ENCODE measurements at regions not wholly inside any gene's neighbourhood (a gene's known extent, or its start where the extent isn't known, plus 50 kb on each side); places are given as distances from the start of the nearest gene placed in this dataset.

GRCh38 chr6:12478921-12479320 lies 188.8 kb downstream of the EDN1 start:
- no peak for DNase-seq (ENCODE audit: low spot score)
- Histone ChIP-seq H3K9me3 (ENCODE audit: low read length) (no peaks in the 10 kb centered on the region), H3K4me3 (ENCODE audit: low read depth, low read length, poor library complexity, severe bottlenecking) (no peak overlapping the region), H3K4me1 (ENCODE audit: insufficient read depth, low read length, poor library complexity, severe bottlenecking) (peaks cover 8% of the 10 kb centered on the region), H2AFZ (ENCODE audit: low read length) (no peak overlapping the region), H3K36me3 (ENCODE audit: insufficient read depth, low read length) (no peaks in the 10 kb centered on the region), H4K20me1 (ENCODE audit: insufficient read depth, low read length) (no peaks in the 10 kb centered on the region), H3K79me2 (ENCODE audit: insufficient read depth, low read depth, low read length) (no peaks in the 10 kb centered on the region), H3K27ac (ENCODE audit: low read depth, low read length, poor library complexity, severe bottlenecking) (no peak overlapping the region), H3K9me2 (ENCODE audit: insufficient read depth, low read length) (no peaks in the 10 kb centered on the region), H3K4me2 (ENCODE audit: low read length) (no peak overlapping the region)
- BruUV-seq (replicated peaks), result no TSS peak
- CTCF ChIA-PET (ENCODE audit: unreplicated experiment), result no interaction called here
- no peak for TF ChIP-seq EZH2phosphoT487 (IDR thresholded peaks at IDR 0.05; ENCODE audit: borderline replicate concordance, low read depth, low read length)
- TF ChIP-seq, protein P1, sequence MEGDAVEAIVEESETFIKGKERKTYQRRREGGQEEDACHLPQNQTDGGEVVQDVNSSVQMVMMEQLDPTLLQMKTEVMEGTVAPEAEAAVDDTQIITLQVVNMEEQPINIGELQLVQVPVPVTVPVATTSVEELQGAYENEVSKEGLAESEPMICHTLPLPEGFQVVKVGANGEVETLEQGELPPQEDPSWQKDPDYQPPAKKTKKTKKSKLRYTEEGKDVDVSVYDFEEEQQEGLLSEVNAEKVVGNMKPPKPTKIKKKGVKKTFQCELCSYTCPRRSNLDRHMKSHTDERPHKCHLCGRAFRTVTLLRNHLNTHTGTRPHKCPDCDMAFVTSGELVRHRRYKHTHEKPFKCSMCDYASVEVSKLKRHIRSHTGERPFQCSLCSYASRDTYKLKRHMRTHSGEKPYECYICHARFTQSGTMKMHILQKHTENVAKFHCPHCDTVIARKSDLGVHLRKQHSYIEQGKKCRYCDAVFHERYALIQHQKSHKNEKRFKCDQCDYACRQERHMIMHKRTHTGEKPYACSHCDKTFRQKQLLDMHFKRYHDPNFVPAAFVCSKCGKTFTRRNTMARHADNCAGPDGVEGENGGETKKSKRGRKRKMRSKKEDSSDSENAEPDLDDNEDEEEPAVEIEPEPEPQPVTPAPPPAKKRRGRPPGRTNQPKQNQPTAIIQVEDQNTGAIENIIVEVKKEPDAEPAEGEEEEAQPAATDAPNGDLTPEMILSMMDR (conservative IDR thresholded peaks at IDR 0.05; ENCODE audit: low read length), result no peak
- POLR2A ChIA-PET, result no interaction called here
- intact Hi-C loops (cut with micrococcal nuclease; ENCODE audit: unreplicated experiment), result no loop called here

DNA sequence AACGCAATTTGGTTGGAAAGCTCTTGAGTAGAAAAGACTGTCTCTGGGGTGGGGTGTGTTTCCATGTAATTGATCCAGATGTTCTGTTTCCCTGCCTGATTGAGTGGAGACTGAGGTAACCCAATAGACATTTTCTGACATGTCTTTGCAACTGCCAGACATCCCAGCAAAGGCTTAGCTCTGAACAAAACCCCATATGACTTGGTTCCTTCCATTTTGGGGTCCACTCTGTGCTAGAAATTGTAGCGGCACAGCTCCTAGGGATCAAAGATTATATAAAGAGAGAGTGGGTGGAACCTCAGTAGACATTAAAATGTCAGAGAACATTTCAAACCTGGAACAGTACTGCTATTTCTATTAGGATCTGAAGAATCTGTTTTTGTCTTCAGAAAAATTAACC lies 189.3 kb downstream of the EDN1 start:
- ChIA-PET POLR2A (no interaction called here), CTCF (ENCODE audit: unreplicated experiment) (no interaction called here)
- H3K4me1 ChIP-seq (ENCODE audit: insufficient read depth, low read length, poor library complexity, severe bottlenecking), result peaks cover 8% of the 10 kb centered on the region
- no peaks in the 10 kb centered on the region for H3K36me3 ChIP-seq (ENCODE audit: insufficient read depth, low read length)
- intact Hi-C loops (cut with micrococcal nuclease; ENCODE audit: unreplicated experiment), result no loop called here
- H2AFZ ChIP-seq (ENCODE audit: low read length), result no peak overlapping the region
- TF ChIP-seq, protein P1 (conservative IDR thresholded peaks at IDR 0.05; ENCODE audit: low read length), result no peak
- no peak for TF ChIP-seq EZH2phosphoT487 (IDR thresholded peaks at IDR 0.05; ENCODE audit: borderline replicate concordance, low read depth, low read length)
- BruUV-seq (replicated peaks), result no TSS peak
- no peaks in the 10 kb centered on the region for H3K9me2 ChIP-seq (ENCODE audit: insufficient read depth, low read length)
- H3K9me3 ChIP-seq (ENCODE audit: low read length), result no peaks in the 10 kb centered on the region
- H3K4me3 ChIP-seq (ENCODE audit: low read depth, low read length, poor library complexity, severe bottlenecking), result no peak overlapping the region
- H3K4me2 ChIP-seq (ENCODE audit: low read length), result no peak overlapping the region
- no peak for DNase-seq (ENCODE audit: low spot score)
- no peaks in the 10 kb centered on the region for H4K20me1 ChIP-seq (ENCODE audit: insufficient read depth, low read length)
- H3K79me2 ChIP-seq (ENCODE audit: insufficient read depth, low read depth, low read length), result no peaks in the 10 kb centered on the region
- no peak overlapping the region for H3K27ac ChIP-seq (ENCODE audit: low read depth, low read length, poor library complexity, severe bottlenecking)

GRCh38 chr6:12479881-12480280 lies 189.7 kb downstream of the EDN1 start:
- CTCF ChIA-PET (ENCODE audit: unreplicated experiment), result no interaction called here
- Histone ChIP-seq H3K4me1 (ENCODE audit: insufficient read depth, low read length, poor library complexity, severe bottlenecking) (peaks cover 8% of the 10 kb centered on the region), H3K79me2 (ENCODE audit: insufficient read depth, low read depth, low read length) (no peaks in the 10 kb centered on the region), H3K36me3 (ENCODE audit: insufficient read depth, low read length) (no peaks in the 10 kb centered on the region), H3K4me3 (ENCODE audit: low read depth, low read length, poor library complexity, severe bottlenecking) (no peak overlapping the region), H3K9me2 (ENCODE audit: insufficient read depth, low read length) (no peaks in the 10 kb centered on the region), H3K9me3 (ENCODE audit: low read length) (no peaks in the 10 kb centered on the region), H3K27ac (ENCODE audit: low read depth, low read length, poor library complexity, severe bottlenecking) (no peak overlapping the region), H2AFZ (ENCODE audit: low read length) (no peak overlapping the region), H3K4me2 (ENCODE audit: low read length) (no peak overlapping the region), H4K20me1 (ENCODE audit: insufficient read depth, low read length) (no peaks in the 10 kb centered on the region)
- BruUV-seq (replicated peaks), result no TSS peak
- intact Hi-C loops (cut with micrococcal nuclease; ENCODE audit: unreplicated experiment), result no loop called here
- POLR2A ChIA-PET, result no interaction called here
- DNase-seq (ENCODE audit: low spot score), result no peak
- TF ChIP-seq, protein P1 (conservative IDR thresholded peaks at IDR 0.05; ENCODE audit: low read length), result no peak
- TF ChIP-seq EZH2phosphoT487 (IDR thresholded peaks at IDR 0.05; ENCODE audit: borderline replicate concordance, low read depth, low read length), result no peak

Measured in OCI-LY7 (cell line).